ENCODE measurements at regions not wholly inside any gene's neighbourhood (a gene's known extent, or its start where the extent isn't known, plus 50 kb on each side); places are given as distances from the start of the nearest gene placed in this dataset.

DNA sequence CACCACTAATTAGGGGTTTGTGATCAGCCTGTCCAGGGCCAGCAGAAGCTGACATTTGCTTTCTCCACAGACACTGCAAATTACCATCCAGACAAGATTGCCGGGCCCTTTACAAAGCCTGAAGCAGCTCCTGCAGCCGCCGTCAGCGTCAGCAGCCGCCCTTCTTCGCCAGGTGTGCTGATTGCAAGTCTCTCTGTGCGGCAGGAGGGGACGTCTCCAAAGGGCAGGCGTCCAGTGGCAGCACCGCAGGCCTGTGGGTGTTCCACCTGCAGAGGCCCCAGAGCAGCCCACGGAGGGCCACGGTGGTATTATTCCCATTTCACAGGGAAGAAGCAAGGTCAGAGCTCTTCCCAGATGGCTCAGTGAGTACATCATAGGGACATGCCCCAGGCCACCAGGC lies 108.0 kb upstream of the PPP1R26 start:
- TF ChIP-seq, protein P1, sequence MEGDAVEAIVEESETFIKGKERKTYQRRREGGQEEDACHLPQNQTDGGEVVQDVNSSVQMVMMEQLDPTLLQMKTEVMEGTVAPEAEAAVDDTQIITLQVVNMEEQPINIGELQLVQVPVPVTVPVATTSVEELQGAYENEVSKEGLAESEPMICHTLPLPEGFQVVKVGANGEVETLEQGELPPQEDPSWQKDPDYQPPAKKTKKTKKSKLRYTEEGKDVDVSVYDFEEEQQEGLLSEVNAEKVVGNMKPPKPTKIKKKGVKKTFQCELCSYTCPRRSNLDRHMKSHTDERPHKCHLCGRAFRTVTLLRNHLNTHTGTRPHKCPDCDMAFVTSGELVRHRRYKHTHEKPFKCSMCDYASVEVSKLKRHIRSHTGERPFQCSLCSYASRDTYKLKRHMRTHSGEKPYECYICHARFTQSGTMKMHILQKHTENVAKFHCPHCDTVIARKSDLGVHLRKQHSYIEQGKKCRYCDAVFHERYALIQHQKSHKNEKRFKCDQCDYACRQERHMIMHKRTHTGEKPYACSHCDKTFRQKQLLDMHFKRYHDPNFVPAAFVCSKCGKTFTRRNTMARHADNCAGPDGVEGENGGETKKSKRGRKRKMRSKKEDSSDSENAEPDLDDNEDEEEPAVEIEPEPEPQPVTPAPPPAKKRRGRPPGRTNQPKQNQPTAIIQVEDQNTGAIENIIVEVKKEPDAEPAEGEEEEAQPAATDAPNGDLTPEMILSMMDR (IDR thresholded peaks at IDR 0.05; ENCODE audit: poor library complexity, severe bottlenecking): no peak
- TF ChIP-seq EP300 (conservative IDR thresholded peaks at IDR 0.05; ENCODE audit: poor library complexity, severe bottlenecking): no peak
- no peak for TF ChIP-seq TAF1 (IDR thresholded peaks at IDR 0.05; ENCODE audit: low read depth)
- TF ChIP-seq POLR2AphosphoS5 (IDR thresholded peaks at IDR 0.05): no peak
- TF ChIP-seq EZH2 (IDR thresholded peaks at IDR 0.05; ENCODE audit: borderline replicate concordance, insufficient read depth, low read length, poor library complexity, severe bottlenecking): no peak
- no peak for TF ChIP-seq RAD21 (conservative IDR thresholded peaks at IDR 0.05)
